Stimulated activated CD4-positive, alpha-beta T cell treated with anti-CD3 and anti-CD28 coated beads, TNF-alpha, amount 100 ng/mL, for 1 hour (primary cell): ENCODE measurements at regions not wholly inside any gene's neighbourhood (a gene's known extent, or its start where the extent isn't known, plus 50 kb on each side); places are given as distances from the start of the nearest gene placed in this dataset.
"Not testable (repeated sequence)": the region's sequence is repeated elsewhere in the genome, so short reads cannot be mapped to it uniquely, and the experiment has no call there.

Source experiments
- DNase-seq, 3 donors: peaks; one replicate each; pipeline ENCODE4 v3.0.0-alpha.2; 2020; ENCODE audit warnings: low read depth in 3 of 3, low spot score in 1 of 3

- DNase-seq = no peak
Observed at GRCh38 chr11:38043060-38043459, 1445.0 kb upstream of the RAG2 start.

- DNase-seq = no peak
Observed at GRCh38 chr11:38038777-38039176, 1440.7 kb upstream of the RAG2 start.

GRCh38 chr11:38019072-38019775, 1421.2 kb upstream of the RAG2 start:
- DNase-seq = no peak

GRCh38 chr11:38014405-38014804, 1416.4 kb upstream of the RAG2 start:
- no peak for DNase-seq

GRCh38 chr11:38013157-38013556, 1415.1 kb upstream of the RAG2 start:
- DNase-seq = no peak

- DNase-seq = no peak
Observed at GRCh38 chr11:38011496-38011895, 1413.5 kb upstream of the RAG2 start.

- DNase-seq = no peak
Observed at GRCh38 chr11:38009932-38010331, 1411.9 kb upstream of the RAG2 start.

GRCh38 chr11:38006466-38006865, 1408.4 kb upstream of the RAG2 start:
- no peak for DNase-seq

GRCh38 chr11:38005597-38005996, 1407.6 kb upstream of the RAG2 start:
- DNase-seq = no peak

GRCh38 chr11:37999171-37999570, 1401.1 kb upstream of the RAG2 start:
- no peak for DNase-seq

- no peak for DNase-seq
Observed at GRCh38 chr11:37995886-37996285, 1397.8 kb upstream of the RAG2 start.

- DNase-seq = no peak
Observed at GRCh38 chr11:37988031-37988430, 1390.0 kb upstream of the RAG2 start.

GRCh38 chr11:37984991-37985390, 1387.0 kb upstream of the RAG2 start:
- no peak for DNase-seq

- no peak for DNase-seq
Observed at GRCh38 chr11:37978647-37979046, 1380.6 kb upstream of the RAG2 start.

- DNase-seq = no peak
Observed at GRCh38 chr11:37973941-37974340, 1375.9 kb upstream of the RAG2 start.

- no peak for DNase-seq
Observed at GRCh38 chr11:37972691-37973090, 1374.7 kb upstream of the RAG2 start.

- not testable (repeated sequence) for DNase-seq
Observed at GRCh38 chr11:37969336-37969735, 1371.3 kb upstream of the RAG2 start.

GRCh38 chr11:37968148-37968547, 1370.1 kb upstream of the RAG2 start:
- no peak for DNase-seq

- DNase-seq = no peak
Observed at GRCh38 chr11:37967635-37968034, 1369.6 kb upstream of the RAG2 start.

GRCh38 chr11:37963440-37963839, 1365.4 kb upstream of the RAG2 start:
- DNase-seq = no peak

- no peak for DNase-seq
Observed at GRCh38 chr11:37957717-37958116, 1359.7 kb upstream of the RAG2 start.

- DNase-seq = no peak
Observed at GRCh38 chr11:37951996-37952395, 1354.0 kb upstream of the RAG2 start.

- no peak for DNase-seq
Observed at GRCh38 chr11:37948258-37948657, 1350.2 kb upstream of the RAG2 start.
